ENCODE measurements at regions not wholly inside any gene's neighbourhood (a gene's known extent, or its start where the extent isn't known, plus 50 kb on each side); places are given as distances from the start of the nearest gene placed in this dataset.

- no peaks in the 10 kb centered on the region for H3K4me1 ChIP-seq
- H3K27me3 ChIP-seq: no peaks in the 10 kb centered on the region
- H3K36me3 ChIP-seq: no peaks in the 10 kb centered on the region
- intact Hi-C loops (cut with DNase I): no loop called here
- H3K4me3 ChIP-seq: no peak overlapping the region
- H3K27ac ChIP-seq: no peak overlapping the region
- TF ChIP-seq CTCF (IDR thresholded peaks at IDR 0.05) (no peak), POLR2A (IDR thresholded peaks at IDR 0.05) (no peak)
- no peaks in the 10 kb centered on the region for H3K9me3 ChIP-seq
- ATAC-seq: no peak
- no peak for DNase-seq
- WGBS (ENCODE audit: insufficient coverage, low coverage, low lambda C conversion rate, missing lambda C conversion rate): 91% methylated on average over 11 of the region's 11 CpGs
These were observed 657.0 kb upstream of the B3GAT1 start for GRCh38 chr11:135069063-135069462.

DNA sequence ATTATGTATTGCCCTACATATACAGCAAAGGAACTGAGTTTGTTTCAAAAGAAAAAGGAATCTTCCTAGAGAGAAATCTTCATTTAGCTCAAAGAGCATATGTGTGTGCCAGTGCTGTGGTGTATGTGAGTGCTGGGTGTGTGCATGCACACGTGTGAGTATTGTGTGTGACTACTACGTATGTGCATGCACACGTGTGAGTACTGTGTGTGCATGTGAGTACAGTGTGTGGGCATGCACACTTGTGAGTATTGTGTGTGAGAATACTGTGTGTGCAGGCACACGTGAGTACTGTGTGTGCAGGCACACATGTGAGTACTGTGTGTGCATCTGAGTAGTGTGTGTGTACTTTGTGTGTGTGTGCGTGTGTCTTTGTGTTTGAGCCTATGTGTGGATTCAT, 651.0 kb upstream of the B3GAT1 start:
- intact Hi-C loops (cut with DNase I): no loop called here
- WGBS (ENCODE audit: insufficient coverage, low coverage, low lambda C conversion rate, missing lambda C conversion rate): 23% methylated on average over 5 of the region's 5 CpGs

GRCh38 chr11:135061166-135061565, 649.1 kb upstream of the B3GAT1 start:
- intact Hi-C loops (cut with DNase I): no loop called here
- WGBS (ENCODE audit: insufficient coverage, low coverage, low lambda C conversion rate, missing lambda C conversion rate): 63% methylated on average over 2 of the region's 2 CpGs
- Histone ChIP-seq H3K4me1 (no peaks in the 10 kb centered on the region), H3K36me3 (no peaks in the 10 kb centered on the region), H3K27me3 (no peaks in the 10 kb centered on the region), H3K4me3 (no peak overlapping the region), H3K27ac (no peak overlapping the region), H3K9me3 (no peaks in the 10 kb centered on the region)
- ATAC-seq (no peak), DNase-seq (no peak)
- TF ChIP-seq POLR2A (IDR thresholded peaks at IDR 0.05) (no peak), CTCF (IDR thresholded peaks at IDR 0.05) (no peak)

More for the DNA sequence above, 651.0 kb upstream of the B3GAT1 start:
- Histone ChIP-seq H3K9me3 (no peaks in the 10 kb centered on the region), H3K4me3 (no peak overlapping the region), H3K4me1 (no peaks in the 10 kb centered on the region), H3K27ac (no peak overlapping the region), H3K36me3 (no peaks in the 10 kb centered on the region), H3K27me3 (no peaks in the 10 kb centered on the region)
- ATAC-seq: no peak
- DNase-seq: no peak
- TF ChIP-seq POLR2A (IDR thresholded peaks at IDR 0.05): no peak
- no peak for TF ChIP-seq CTCF (IDR thresholded peaks at IDR 0.05)

DNA sequence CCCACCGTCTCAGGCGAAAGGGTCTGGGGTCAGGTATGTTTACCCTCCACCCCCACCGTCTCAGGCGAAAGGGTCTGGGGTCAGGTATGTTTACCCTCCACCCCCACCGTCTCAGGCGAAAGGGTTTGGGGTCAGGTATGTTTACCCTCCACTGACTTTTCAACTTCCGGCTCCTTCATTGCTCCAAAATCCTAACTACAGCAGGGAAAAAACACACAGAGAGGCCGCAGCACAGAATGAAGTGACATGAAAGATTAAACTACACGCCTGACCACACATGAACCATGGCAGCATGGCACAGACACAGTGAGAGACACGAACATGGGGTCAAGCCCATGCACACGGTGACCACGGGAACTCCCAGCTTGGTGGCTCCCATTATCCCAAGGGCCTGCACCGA, 634.9 kb upstream of the B3GAT1 start:
- Histone ChIP-seq H3K4me1 (no peaks in the 10 kb centered on the region), H3K27me3 (no peaks in the 10 kb centered on the region), H3K36me3 (no peaks in the 10 kb centered on the region), H3K27ac (no peak overlapping the region), H3K4me3 (no peak overlapping the region), H3K9me3 (no peaks in the 10 kb centered on the region)
- 40% methylated on average over 6 of the region's 13 CpGs for WGBS (ENCODE audit: insufficient coverage, low coverage, low lambda C conversion rate, missing lambda C conversion rate)
- DNase-seq (no peak), ATAC-seq (no peak)
- intact Hi-C loops (cut with DNase I): no loop called here
- TF ChIP-seq POLR2A (IDR thresholded peaks at IDR 0.05) (no peak), CTCF (IDR thresholded peaks at IDR 0.05) (no peak)

DNA sequence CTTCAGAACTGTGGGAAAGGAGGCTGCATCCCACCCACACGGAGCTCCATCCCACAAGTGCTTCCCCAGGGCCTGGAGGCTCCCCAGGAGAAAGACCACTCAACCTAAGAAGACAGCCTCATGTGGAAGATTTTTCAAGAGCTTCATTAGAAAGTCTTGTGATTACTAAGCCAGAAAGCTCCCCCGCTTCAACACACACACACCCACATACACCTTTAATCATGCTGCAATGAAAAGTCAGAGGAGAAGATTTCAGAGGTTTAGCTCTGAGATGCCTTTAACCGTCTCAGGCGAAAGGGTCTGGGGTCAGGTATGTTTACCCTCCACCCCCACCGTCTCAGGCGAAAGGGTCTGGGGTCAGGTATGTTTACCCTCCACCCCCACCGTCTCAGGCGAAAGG, 634.5 kb upstream of the B3GAT1 start:
- TF ChIP-seq CTCF (IDR thresholded peaks at IDR 0.05) (no peak), POLR2A (IDR thresholded peaks at IDR 0.05) (no peak)
- no peaks in the 10 kb centered on the region for H3K9me3 ChIP-seq
- 48% methylated on average over 5 of the region's 8 CpGs for WGBS (ENCODE audit: insufficient coverage, low coverage, low lambda C conversion rate, missing lambda C conversion rate)

More for the DNA sequence above, 634.5 kb upstream of the B3GAT1 start:
- Histone ChIP-seq H3K4me3 (no peak overlapping the region), H3K4me1 (no peaks in the 10 kb centered on the region), H3K36me3 (no peaks in the 10 kb centered on the region), H3K27ac (no peak overlapping the region), H3K27me3 (no peaks in the 10 kb centered on the region)
- intact Hi-C loops (cut with DNase I): no loop called here
- DNase-seq (no peak), ATAC-seq (no peak)

Measured in right lobe of liver (tissue), 6 donors.